ENCODE measurements at regions not wholly inside any gene's neighbourhood (a gene's known extent, or its start where the extent isn't known, plus 50 kb on each side); places are given as distances from the start of the nearest gene placed in this dataset.

GRCh38 chr12:90067791-90068190 is 359.2 kb upstream of the ATP2B1 start:
- TF ChIP-seq CTCF (IDR thresholded peaks at IDR 0.05) = no peak
- H3K4me1 ChIP-seq (ENCODE audit: control insufficient read depth in 1 of 2, low read depth in 2 of 2) = peaks cover 0 to 5% of the 10 kb centered on the region in 2 donors
- DNase-seq (ENCODE audit: low spot score) = no peak
- H3K27me3 ChIP-seq (replicated peaks; ENCODE audit: insufficient read depth) = no peaks in the 10 kb centered on the region
- no peaks in the 10 kb centered on the region for H3K9me3 ChIP-seq
- ATAC-seq (ENCODE audit: insufficient number of reproducible peaks, low FRiP score, low read depth) = no peak
- no peak overlapping the region for H3K4me3 ChIP-seq
- no peaks in the 10 kb centered on the region for H3K36me3 ChIP-seq
- no peak overlapping the region for H3K27ac ChIP-seq

GRCh38 chr12:90064852-90065801 is 356.5 kb upstream of the ATP2B1 start:
- peaks cover 9 to 14% of the 10 kb centered on the region in 2 donors for H3K4me1 ChIP-seq (ENCODE audit: control insufficient read depth in 1 of 2, low read depth in 2 of 2)
- no peak for ATAC-seq (ENCODE audit: insufficient number of reproducible peaks, low FRiP score, low read depth)
- DNase-seq (ENCODE audit: low spot score) = no peak
- H3K4me3 ChIP-seq = no peak overlapping the region
- H3K9me3 ChIP-seq = no peaks in the 10 kb centered on the region
- H3K27ac ChIP-seq = no peak overlapping the region
- TF ChIP-seq CTCF (IDR thresholded peaks at IDR 0.05) = no peak
- H3K27me3 ChIP-seq (replicated peaks; ENCODE audit: insufficient read depth) = no peaks in the 10 kb centered on the region
- H3K36me3 ChIP-seq = no peaks in the 10 kb centered on the region

GRCh38 chr12:90062799-90063198 is 354.2 kb upstream of the ATP2B1 start:
- Histone ChIP-seq H3K4me3 (no peak overlapping the region), H3K27me3 (replicated peaks; ENCODE audit: insufficient read depth) (no peaks in the 10 kb centered on the region), H3K36me3 (no peaks in the 10 kb centered on the region), H3K4me1 (ENCODE audit: control insufficient read depth in 1 of 2, low read depth in 2 of 2) (peaks cover 13 to 14% of the 10 kb centered on the region in 2 donors), H3K9me3 (no peaks in the 10 kb centered on the region), H3K27ac (no peak overlapping the region)
- TF ChIP-seq CTCF (IDR thresholded peaks at IDR 0.05) = no peak
- ATAC-seq (ENCODE audit: insufficient number of reproducible peaks, low FRiP score, low read depth) = no peak
- DNase-seq (ENCODE audit: low spot score) = no peak

GRCh38 chr12:90061809-90062208 is 353.2 kb upstream of the ATP2B1 start:
- peaks cover 13 to 14% of the 10 kb centered on the region in 2 donors for H3K4me1 ChIP-seq (ENCODE audit: control insufficient read depth in 1 of 2, low read depth in 2 of 2)
- no peaks in the 10 kb centered on the region for H3K9me3 ChIP-seq
- no peak overlapping the region for H3K27ac ChIP-seq
- H3K27me3 ChIP-seq (replicated peaks; ENCODE audit: insufficient read depth) = no peaks in the 10 kb centered on the region
- no peak for DNase-seq (ENCODE audit: low spot score)
- no peaks in the 10 kb centered on the region for H3K36me3 ChIP-seq
- H3K4me3 ChIP-seq = no peak overlapping the region
- ATAC-seq (ENCODE audit: insufficient number of reproducible peaks, low FRiP score, low read depth) = no peak
- no peak for TF ChIP-seq CTCF (IDR thresholded peaks at IDR 0.05)

GRCh38 chr12:90060031-90060430 is 351.4 kb upstream of the ATP2B1 start:
- ATAC-seq (ENCODE audit: insufficient number of reproducible peaks, low FRiP score, low read depth) (no peak), DNase-seq (ENCODE audit: low spot score) (no peak)
- Histone ChIP-seq H3K4me1 (ENCODE audit: control insufficient read depth in 1 of 2, low read depth in 2 of 2) (peaks cover 13 to 14% of the 10 kb centered on the region in 2 donors), H3K27me3 (replicated peaks; ENCODE audit: insufficient read depth) (no peaks in the 10 kb centered on the region), H3K9me3 (no peaks in the 10 kb centered on the region), H3K36me3 (no peaks in the 10 kb centered on the region), H3K4me3 (no peak overlapping the region), H3K27ac (no peak overlapping the region)
- no peak for TF ChIP-seq CTCF (IDR thresholded peaks at IDR 0.05)
